Mesothelial cell of epicardium (in vitro differentiated cells): ENCODE measurements at regions not wholly inside any gene's neighbourhood (a gene's known extent, or its start where the extent isn't known, plus 50 kb on each side); places are given as distances from the start of the nearest gene placed in this dataset.

Experiments
- DNase-seq, 2 experiments: peaks; one replicate each; pipeline ENCODE4 v3.0.0; 2021; ENCODE audit warnings: low spot score in 2 of 2; ENCODE audit not compliant: unreplicated experiment in 2 of 2
- H3K27ac Mint-ChIP-seq: 2 replicates; pipeline ENCODE4 v1.8.0; 2021; ENCODE audit warnings: mixed read lengths
- H3K27me3 Mint-ChIP-seq: 2 replicates; pipeline ENCODE4 v1.8.0; 2021; ENCODE audit warnings: low read depth, mixed read lengths
- H3K36me3 Mint-ChIP-seq: 2 replicates; pipeline ENCODE4 v1.8.0; 2021; ENCODE audit warnings: mixed read lengths
- H3K4me1 Mint-ChIP-seq: 2 replicates; pipeline ENCODE4 v1.8.0; 2021; ENCODE audit warnings: mixed read lengths
- H3K4me3 Mint-ChIP-seq: 2 replicates; pipeline ENCODE4 v1.8.0; 2021; ENCODE audit warnings: mild to moderate bottlenecking, moderate library complexity, mixed read lengths
- H3K9me3 Mint-ChIP-seq: 2 replicates; pipeline ENCODE4 v1.8.0; 2021; ENCODE audit warnings: mixed read lengths
- CTCF ChIP-seq: fragments of 200-600 bp; sonication (generic); IDR thresholded peaks from one replicate; pipeline ENCODE4 v1.5.0; 2021; ENCODE audit warnings: antibody characterized with exemption; ENCODE audit not compliant: unreplicated experiment

GRCh38 chr22:49553076-49553475, 274.6 kb downstream of the BRD1 start:
- Mint-ChIP-seq H3K36me3 (no peaks in the 10 kb centered on the region), H3K27ac (no peak overlapping the region), H3K9me3 (peaks cover 4% of the 10 kb centered on the region), H3K27me3 (peaks cover 45% of the 10 kb centered on the region), H3K4me3 (no peak overlapping the region), H3K4me1 (peaks cover 9% of the 10 kb centered on the region)
- TF ChIP-seq CTCF: no peak
- DNase-seq: no peak

- TF ChIP-seq CTCF: no peak
- H3K27me3 Mint-ChIP-seq: peaks cover 45% of the 10 kb centered on the region
- no peak for DNase-seq
- H3K9me3 Mint-ChIP-seq: peaks cover 4% of the 10 kb centered on the region
- no peak overlapping the region for H3K27ac Mint-ChIP-seq
- H3K36me3 Mint-ChIP-seq: no peaks in the 10 kb centered on the region
- H3K4me1 Mint-ChIP-seq: peaks cover 14% of the 10 kb centered on the region
- H3K4me3 Mint-ChIP-seq: no peak overlapping the region
These were observed 275.6 kb downstream of the BRD1 start for GRCh38 chr22:49551897-49552614.

- H3K4me3 Mint-ChIP-seq: no peak overlapping the region
- peaks cover 14% of the 10 kb centered on the region for H3K4me1 Mint-ChIP-seq
- peaks cover 4% of the 10 kb centered on the region for H3K9me3 Mint-ChIP-seq
- H3K36me3 Mint-ChIP-seq: no peaks in the 10 kb centered on the region
- TF ChIP-seq CTCF: no peak
- H3K27me3 Mint-ChIP-seq: peaks cover 43% of the 10 kb centered on the region
- no peak for DNase-seq
- H3K27ac Mint-ChIP-seq: no peak overlapping the region
These were observed 276.2 kb downstream of the BRD1 start for GRCh38 chr22:49551446-49551845.

GRCh38 chr22:49550766-49551362, 276.8 kb downstream of the BRD1 start:
- Mint-ChIP-seq H3K9me3 (peaks cover 4% of the 10 kb centered on the region), H3K27ac (no peak overlapping the region), H3K27me3 (peaks cover 44% of the 10 kb centered on the region), H3K36me3 (no peaks in the 10 kb centered on the region), H3K4me1 (peaks cover 17% of the 10 kb centered on the region), H3K4me3 (no peak overlapping the region)
- no peak for TF ChIP-seq CTCF
- no peak for DNase-seq

- no peak for TF ChIP-seq CTCF
- peaks cover 18% of the 10 kb centered on the region for H3K4me1 Mint-ChIP-seq
- peaks cover 4% of the 10 kb centered on the region for H3K9me3 Mint-ChIP-seq
- peaks cover 41% of the 10 kb centered on the region for H3K27me3 Mint-ChIP-seq
- no peaks in the 10 kb centered on the region for H3K36me3 Mint-ChIP-seq
- no peak for DNase-seq
- H3K4me3 Mint-ChIP-seq: no peak overlapping the region
- no peak overlapping the region for H3K27ac Mint-ChIP-seq
These were observed 277.6 kb downstream of the BRD1 start for GRCh38 chr22:49550141-49550430.
